B cell (primary cell): ENCODE measurements at regions not wholly inside any gene's neighbourhood (a gene's known extent, or its start where the extent isn't known, plus 50 kb on each side); places are given as distances from the start of the nearest gene placed in this dataset.

Experiments
- CTCF ChIP-seq: fragments of 200-600 bp; IDR thresholded peaks from one replicate; pipeline ENCODE4 v1.8.0; 2022; ENCODE audit warnings: antibody characterized with exemption, mild to moderate bottlenecking
- EZH2 ChIP-seq: IDR thresholded peaks from 2 replicates; pipeline ENCODE4 v1.6.1; 2012; ENCODE audit warnings: borderline replicate concordance, low read depth, mild to moderate bottlenecking, moderate library complexity, low read length; ENCODE audit not compliant: insufficient read depth, poor library complexity, severe bottlenecking

GRCh38 chr1:229181419-229181818 lies 89.5 kb upstream of the RAB4A start:
- TF ChIP-seq EZH2 = no peak
- TF ChIP-seq CTCF = no peak
